Fibroblast of lung (primary cell): ENCODE measurements at regions not wholly inside any gene's neighbourhood (a gene's known extent, or its start where the extent isn't known, plus 50 kb on each side); places are given as distances from the start of the nearest gene placed in this dataset.
A peak's percentile ranks its signal among the peaks of the same experiment; 100 is the strongest.

Experiments
- DNase-seq, 2 donors: peaks; one replicate each; pipeline versions ENCODE4 v3.0.0 to v3.0.0-alpha.2; 2010; ENCODE audit warnings: low read depth in 2 of 2
- H2AFZ ChIP-seq: 2 replicates; pipeline ENCODE4 v1.5.1; 2012; ENCODE audit warnings: low read length, control low read depth, inconsistent platforms
- H3K27ac ChIP-seq: 2 replicates; pipeline ENCODE4 v1.5.1; 2011; ENCODE audit warnings: low read length, control low read depth; ENCODE audit not compliant: insufficient read depth
- H3K27me3 ChIP-seq: 2 replicates; pipeline ENCODE4 v1.5.1; 2011; ENCODE audit warnings: mild to moderate bottlenecking, low read length; ENCODE audit not compliant: control insufficient read depth, insufficient read depth
- H3K36me3 ChIP-seq: 2 replicates; pipeline ENCODE4 v1.5.1; 2011; ENCODE audit warnings: low read length; ENCODE audit not compliant: control insufficient read depth, insufficient read depth
- H3K4me1 ChIP-seq: 2 replicates; pipeline ENCODE4 v1.5.1; 2011; ENCODE audit warnings: low read length; ENCODE audit not compliant: control insufficient read depth, insufficient read depth; ENCODE audit errors: extremely low read depth
- H3K4me2 ChIP-seq: 2 replicates; pipeline ENCODE4 v1.5.1; 2011; ENCODE audit warnings: low read length, control low read depth; ENCODE audit not compliant: insufficient read depth; ENCODE audit errors: extremely low read depth
- H3K4me3 ChIP-seq, 4 experiments: fragments of 200-600 bp in 1 of 4; sonication (generic) in 1 of 4; replicated peaks in 1 of 4; 2 replicates each; pipeline ENCODE4 v1.5.1; 2011 to 2016; ENCODE audit warnings: low read length in 4 of 4, low read depth in 3 of 4, mild to moderate bottlenecking in 3 of 4, control low read depth in 2 of 4, inconsistent platforms in 1 of 4, mixed read lengths in 1 of 4; ENCODE audit not compliant: insufficient read depth in 1 of 4; ENCODE audit errors: control extremely low read depth in 1 of 4
- H3K79me2 ChIP-seq: 2 replicates; pipeline ENCODE4 v1.5.1; 2012; ENCODE audit warnings: mild to moderate bottlenecking, low read length, inconsistent platforms; ENCODE audit not compliant: control insufficient read depth, insufficient read depth
- H3K9ac ChIP-seq: 2 replicates; pipeline ENCODE4 v1.5.1; 2011; ENCODE audit warnings: mild to moderate bottlenecking, low read length, control low read depth; ENCODE audit not compliant: insufficient read depth
- H3K9me3 ChIP-seq: 2 replicates; pipeline ENCODE4 v1.5.1; 2012; ENCODE audit warnings: low read depth, low read length; ENCODE audit not compliant: control insufficient read depth, insufficient read depth
- H4K20me1 ChIP-seq: 2 replicates; pipeline ENCODE4 v1.5.1; 2011; ENCODE audit warnings: low read length; ENCODE audit not compliant: control insufficient read depth, insufficient read depth; ENCODE audit errors: extremely low read depth
- EZH2 ChIP-seq: IDR thresholded peaks from 2 replicates; pipeline ENCODE4 v1.5.1; 2012; ENCODE audit warnings: low read length, control low read depth, mild to moderate bottlenecking; ENCODE audit errors: missing control alignments
- TF ChIP-seq, protein P1 (sequence below), 2 donors: IDR thresholded peaks in 1 of 2; conservative IDR thresholded peaks in 1 of 2; 1 replicate in 1 of 2; 2 replicates in 1 of 2; pipeline ENCODE4 v1.5.1; 2011 to 2012; ENCODE audit warnings: low read length in 2 of 2, control low read depth in 1 of 2, inconsistent platforms in 1 of 2, low read depth in 1 of 2, mild to moderate bottlenecking in 1 of 2

DNA sequence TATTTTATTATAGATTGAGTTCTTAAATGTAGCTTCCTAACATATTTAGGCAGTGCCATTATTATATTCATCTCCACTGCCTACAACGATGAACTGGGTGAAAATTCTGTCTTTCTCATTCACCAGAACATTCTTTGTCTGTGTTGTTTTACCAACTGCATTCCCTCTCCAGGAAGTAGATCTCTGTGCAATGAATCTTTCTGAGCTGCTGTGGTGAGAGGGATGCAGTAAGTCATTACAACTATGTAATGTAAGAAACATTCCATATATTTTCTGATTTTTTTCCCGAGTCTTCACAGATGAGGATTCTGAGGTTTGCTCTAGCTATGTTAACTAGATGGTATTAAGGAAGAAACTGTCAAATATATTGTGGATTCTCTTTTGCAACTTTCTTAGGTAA is 811.9 kb upstream of the PCDH7 start:
- H4K20me1 ChIP-seq: no peaks in the 10 kb centered on the region

DNA sequence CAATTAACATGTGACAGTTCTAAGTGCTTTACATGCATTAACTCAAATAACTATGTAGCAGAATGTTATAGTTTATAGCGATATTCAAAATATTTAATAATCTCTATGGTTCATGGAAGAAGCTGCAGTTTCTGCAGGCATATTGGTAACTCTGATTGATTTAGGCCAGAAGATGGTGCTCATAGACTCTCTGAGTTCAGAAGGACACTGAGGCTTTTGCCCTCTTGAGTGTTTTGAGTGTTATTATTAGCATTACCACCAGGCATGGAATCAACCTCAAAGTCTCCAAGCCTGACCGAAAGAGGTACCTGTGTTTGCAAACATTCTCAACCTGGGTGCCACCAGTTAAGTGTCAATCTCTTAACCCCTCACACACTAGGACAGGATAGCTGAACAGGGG is 792.3 kb upstream of the PCDH7 start:
- Histone ChIP-seq H3K4me1 (no peaks in the 10 kb centered on the region), H3K27me3 (no peaks in the 10 kb centered on the region), H3K9me3 (no peaks in the 10 kb centered on the region), H3K4me2 (no peak overlapping the region), H3K4me3 (no peak overlapping the region), H4K20me1 (no peaks in the 10 kb centered on the region), H3K79me2 (no peaks in the 10 kb centered on the region), H3K36me3 (no peaks in the 10 kb centered on the region), H3K27ac (no peak overlapping the region), H3K9ac (no peak overlapping the region), H2AFZ (no peak overlapping the region)
- DNase-seq: peak in 1 of 2 donors; percentile 1
- TF ChIP-seq EZH2: no peak

More for the DNA sequence above, 811.9 kb upstream of the PCDH7 start:
- no peak for DNase-seq
- Histone ChIP-seq H3K9me3 (no peaks in the 10 kb centered on the region), H3K27me3 (no peaks in the 10 kb centered on the region), H3K4me3 (no peak overlapping the region), H3K27ac (no peak overlapping the region), H3K4me2 (no peak overlapping the region), H3K9ac (no peak overlapping the region), H3K4me1 (no peaks in the 10 kb centered on the region), H3K36me3 (no peaks in the 10 kb centered on the region), H3K79me2 (no peaks in the 10 kb centered on the region), H2AFZ (no peak overlapping the region)
- no peak for TF ChIP-seq EZH2
- TF ChIP-seq, protein P1, sequence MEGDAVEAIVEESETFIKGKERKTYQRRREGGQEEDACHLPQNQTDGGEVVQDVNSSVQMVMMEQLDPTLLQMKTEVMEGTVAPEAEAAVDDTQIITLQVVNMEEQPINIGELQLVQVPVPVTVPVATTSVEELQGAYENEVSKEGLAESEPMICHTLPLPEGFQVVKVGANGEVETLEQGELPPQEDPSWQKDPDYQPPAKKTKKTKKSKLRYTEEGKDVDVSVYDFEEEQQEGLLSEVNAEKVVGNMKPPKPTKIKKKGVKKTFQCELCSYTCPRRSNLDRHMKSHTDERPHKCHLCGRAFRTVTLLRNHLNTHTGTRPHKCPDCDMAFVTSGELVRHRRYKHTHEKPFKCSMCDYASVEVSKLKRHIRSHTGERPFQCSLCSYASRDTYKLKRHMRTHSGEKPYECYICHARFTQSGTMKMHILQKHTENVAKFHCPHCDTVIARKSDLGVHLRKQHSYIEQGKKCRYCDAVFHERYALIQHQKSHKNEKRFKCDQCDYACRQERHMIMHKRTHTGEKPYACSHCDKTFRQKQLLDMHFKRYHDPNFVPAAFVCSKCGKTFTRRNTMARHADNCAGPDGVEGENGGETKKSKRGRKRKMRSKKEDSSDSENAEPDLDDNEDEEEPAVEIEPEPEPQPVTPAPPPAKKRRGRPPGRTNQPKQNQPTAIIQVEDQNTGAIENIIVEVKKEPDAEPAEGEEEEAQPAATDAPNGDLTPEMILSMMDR (conservative IDR thresholded peaks at IDR 0.05 in 1 of 2, IDR thresholded peaks at IDR 0.05 in 1 of 2; ENCODE audit: low read depth in 1 of 2, low read length in 2 of 2): no peak

DNA sequence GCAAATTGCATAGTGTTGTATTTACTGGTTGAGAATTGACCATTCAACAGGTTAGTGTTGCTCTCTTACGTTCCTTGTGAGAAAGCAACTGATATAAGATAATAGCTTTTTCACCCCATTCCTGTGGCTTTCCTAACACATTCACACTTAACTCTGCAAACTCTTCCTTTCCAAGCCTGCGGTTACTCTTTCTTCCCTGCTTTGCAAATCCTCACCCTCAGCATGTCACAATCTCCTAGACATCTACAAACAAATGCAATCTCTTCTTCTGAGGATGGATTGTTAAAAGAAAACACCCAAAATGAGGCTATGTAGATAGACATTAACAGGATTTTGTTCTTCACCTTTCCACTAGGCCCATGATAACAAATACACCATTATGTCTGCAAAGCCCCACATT is 771.7 kb upstream of the PCDH7 start:
- Histone ChIP-seq H3K36me3 (no peaks in the 10 kb centered on the region), H3K27me3 (no peaks in the 10 kb centered on the region), H3K9me3 (no peaks in the 10 kb centered on the region), H3K4me3 (no peak overlapping the region), H3K79me2 (no peaks in the 10 kb centered on the region), H3K4me1 (no peaks in the 10 kb centered on the region), H3K9ac (no peak overlapping the region), H3K4me2 (no peak overlapping the region), H4K20me1 (no peaks in the 10 kb centered on the region), H2AFZ (no peak overlapping the region), H3K27ac (no peak overlapping the region)
- TF ChIP-seq EZH2: no peak
- TF ChIP-seq, protein P1 (conservative IDR thresholded peaks at IDR 0.05 in 1 of 2, IDR thresholded peaks at IDR 0.05 in 1 of 2; ENCODE audit: low read depth in 1 of 2, low read length in 2 of 2): no peak
- no peak for DNase-seq

DNA sequence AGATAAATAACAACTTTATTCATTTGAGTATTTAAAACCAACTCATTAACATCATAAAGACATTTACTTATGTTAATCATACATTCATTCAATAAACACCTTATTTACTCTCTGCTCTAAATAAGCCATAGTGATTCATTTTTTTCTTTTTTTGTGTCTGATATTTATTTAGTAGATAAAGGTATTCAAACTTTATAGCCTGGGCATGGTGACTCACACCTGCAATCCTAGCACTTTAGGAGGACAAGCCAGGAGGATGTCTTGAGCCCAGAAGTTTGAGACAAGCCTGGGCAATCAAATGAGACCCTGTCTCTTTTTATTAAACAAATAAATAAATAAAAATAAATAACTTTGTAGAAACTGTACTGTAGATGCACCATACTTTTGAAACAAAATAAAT is 771.3 kb upstream of the PCDH7 start:
- Histone ChIP-seq H3K4me3 (no peak overlapping the region), H3K9ac (no peak overlapping the region), H3K79me2 (no peaks in the 10 kb centered on the region), H3K4me1 (no peaks in the 10 kb centered on the region), H3K9me3 (no peaks in the 10 kb centered on the region), H3K4me2 (no peak overlapping the region), H3K36me3 (no peaks in the 10 kb centered on the region), H3K27me3 (no peaks in the 10 kb centered on the region), H4K20me1 (no peaks in the 10 kb centered on the region), H3K27ac (no peak overlapping the region), H2AFZ (no peak overlapping the region)
- no peak for DNase-seq
- TF ChIP-seq, protein P1 (conservative IDR thresholded peaks at IDR 0.05 in 1 of 2, IDR thresholded peaks at IDR 0.05 in 1 of 2; ENCODE audit: low read depth in 1 of 2, low read length in 2 of 2): no peak
- no peak for TF ChIP-seq EZH2
